Endodermal cell (in vitro differentiated cells): ENCODE measurements at regions not wholly inside any gene's neighbourhood (a gene's known extent, or its start where the extent isn't known, plus 50 kb on each side); places are given as distances from the start of the nearest gene placed in this dataset.

ENCODE experiments used
- DNase-seq: peaks from one replicate; pipeline ENCODE4 v3.0.0-alpha.2; 2017
- H3K27ac ChIP-seq: 2 replicates; pipeline ENCODE4 v1.5.1; 2013; ENCODE audit warnings: mild to moderate bottlenecking, low read depth, low read length, moderate library complexity
- H3K27me3 ChIP-seq: 2 replicates; pipeline ENCODE4 v1.6.1; 2013; ENCODE audit warnings: mild to moderate bottlenecking, low read length, moderate library complexity; ENCODE audit not compliant: insufficient read depth, control insufficient read depth, poor library complexity, severe bottlenecking
- H3K36me3 ChIP-seq: 2 replicates; pipeline ENCODE4 v1.7.0; 2013; ENCODE audit warnings: mild to moderate bottlenecking, low read length, moderate library complexity; ENCODE audit not compliant: control insufficient read depth, insufficient read depth
- H3K4me1 ChIP-seq: one replicate; pipeline ENCODE4 v1.7.0; 2013; ENCODE audit warnings: low read length; ENCODE audit not compliant: control insufficient read depth, insufficient read depth
- H3K4me3 ChIP-seq: 2 replicates; pipeline ENCODE4 v1.5.1; 2013; ENCODE audit warnings: mild to moderate bottlenecking, low read length, moderate library complexity
- H3K9ac ChIP-seq: 2 replicates; pipeline ENCODE4 v1.6.1; 2013; ENCODE audit warnings: mild to moderate bottlenecking, low read length, moderate library complexity; ENCODE audit not compliant: poor library complexity, severe bottlenecking; ENCODE audit errors: extremely low read depth
- H3K9me3 ChIP-seq: 2 replicates; pipeline ENCODE4 v1.6.1; 2013; ENCODE audit warnings: mild to moderate bottlenecking, low read length, moderate library complexity; ENCODE audit not compliant: control insufficient read depth
- H3K27ac Mint-ChIP-seq: 2 replicates; pipeline ENCODE4 v1.8.0; 2020; ENCODE audit warnings: mixed read lengths
- H3K27me3 Mint-ChIP-seq: 2 replicates; pipeline ENCODE4 v1.8.0; 2021; ENCODE audit warnings: mild to moderate bottlenecking, mixed read lengths; ENCODE audit not compliant: insufficient read depth
- H3K36me3 Mint-ChIP-seq: 2 replicates; pipeline ENCODE4 v1.8.0; 2020; ENCODE audit warnings: low read depth, mixed read lengths
- H3K4me1 Mint-ChIP-seq: 2 replicates; pipeline ENCODE4 v1.8.0; 2020; ENCODE audit warnings: mixed read lengths
- H3K4me3 Mint-ChIP-seq: 2 replicates; pipeline ENCODE4 v1.8.0; 2020; ENCODE audit warnings: mild to moderate bottlenecking, moderate library complexity, mixed read lengths
- H3K9me3 Mint-ChIP-seq: 2 replicates; pipeline ENCODE4 v1.8.0; 2020; ENCODE audit warnings: mild to moderate bottlenecking, mixed read lengths
- CTCF ChIP-seq: fragments of 200-600 bp; sonication (generic); conservative IDR thresholded peaks from 2 replicates; pipeline ENCODE4 v1.5.0; 2021; ENCODE audit warnings: antibody characterized with exemption, mild to moderate bottlenecking
- WGBS, 2 experiments: methylation state at CpG; one replicate each; pipeline versions ENCODE4 v1.1.5 to v1.1.7; 2013; ENCODE audit warnings: missing lambda C conversion rate in 2 of 2, mixed read lengths in 1 of 2; ENCODE audit not compliant: insufficient coverage in 1 of 2, insufficient read length in 1 of 2; 5-methylcytosine and 5-hydroxymethylcytosine counted together

GRCh38 chr6:164838068-164838615 is 471.3 kb downstream of the C6orf118 start:
- Mint-ChIP-seq H3K4me3 (no peak overlapping the region), H3K27me3 (no peaks in the 10 kb centered on the region), H3K36me3 (no peaks in the 10 kb centered on the region), H3K9me3 (peaks cover 9% of the 10 kb centered on the region), H3K27ac (no peak overlapping the region), H3K4me1 (peaks cover 3% of the 10 kb centered on the region)
- Histone ChIP-seq H3K36me3 (no peaks in the 10 kb centered on the region), H3K4me3 (no peak overlapping the region), H3K9me3 (no peaks in the 10 kb centered on the region), H3K27me3 (no peaks in the 10 kb centered on the region), H3K4me1 (no peaks in the 10 kb centered on the region), H3K9ac (no peak overlapping the region), H3K27ac (no peak overlapping the region)
- no peak for DNase-seq
- WGBS, 2 experiments = 83 to 91% methylated on average over 1 of the region's 1 CpG
- no peak for TF ChIP-seq CTCF

- 94 to 100% methylated on average over 2 to 3 of the region's 3 CpGs for WGBS, 2 experiments
- Histone ChIP-seq H3K4me3 (no peak overlapping the region), H3K27ac (no peak overlapping the region), H3K9me3 (no peaks in the 10 kb centered on the region), H3K27me3 (no peaks in the 10 kb centered on the region), H3K4me1 (no peaks in the 10 kb centered on the region), H3K36me3 (no peaks in the 10 kb centered on the region), H3K9ac (no peak overlapping the region)
- Mint-ChIP-seq H3K36me3 (no peaks in the 10 kb centered on the region), H3K27ac (no peak overlapping the region), H3K27me3 (no peaks in the 10 kb centered on the region), H3K9me3 (peaks cover 9% of the 10 kb centered on the region), H3K4me1 (peaks cover 3% of the 10 kb centered on the region), H3K4me3 (no peak overlapping the region)
- no peak for DNase-seq
- no peak for TF ChIP-seq CTCF
Observed at GRCh38 chr6:164836486-164836885, 472.9 kb downstream of the C6orf118 start.

- H3K9ac ChIP-seq = no peak overlapping the region
- Mint-ChIP-seq H3K9me3 (no peaks in the 10 kb centered on the region), H3K4me1 (peaks cover 3% of the 10 kb centered on the region), H3K4me3 (no peak overlapping the region), H3K27ac (no peak overlapping the region), H3K36me3 (no peaks in the 10 kb centered on the region), H3K27me3 (no peaks in the 10 kb centered on the region)
- H3K9me3 ChIP-seq = no peaks in the 10 kb centered on the region
- no peak for TF ChIP-seq CTCF
- DNase-seq = no peak
- WGBS, 2 experiments = 80 to 90% methylated on average over 7 of the region's 7 CpGs
- no peaks in the 10 kb centered on the region for H3K27me3 ChIP-seq
- no peak overlapping the region for H3K4me3 ChIP-seq
- no peaks in the 10 kb centered on the region for H3K4me1 ChIP-seq
- H3K36me3 ChIP-seq = no peaks in the 10 kb centered on the region
- H3K27ac ChIP-seq = peak overlapping the region; percentile 1
Observed at GRCh38 chr6:164832410-164832809, 477.0 kb downstream of the C6orf118 start.
